AG10803 (cell line): ENCODE measurements at regions not wholly inside any gene's neighbourhood (a gene's known extent, or its start where the extent isn't known, plus 50 kb on each side); places are given as distances from the start of the nearest gene placed in this dataset.
"Not testable (repeated sequence)": the region's sequence is repeated elsewhere in the genome, so short reads cannot be mapped to it uniquely, and the experiment has no call there.

Experiments used
- DNase-seq: peaks from one replicate; pipeline ENCODE4 v3.0.0; 2010; ENCODE audit warnings: low read depth
- H3K4me3 ChIP-seq: 2 replicates; pipeline ENCODE4 v1.5.1; 2011; ENCODE audit warnings: mild to moderate bottlenecking, low read length, control low read depth
- TF ChIP-seq, protein P1 (sequence below): conservative IDR thresholded peaks from 2 replicates; pipeline ENCODE4 v1.5.1; 2011; ENCODE audit warnings: mild to moderate bottlenecking, low read length, control low read depth, inconsistent platforms

DNA sequence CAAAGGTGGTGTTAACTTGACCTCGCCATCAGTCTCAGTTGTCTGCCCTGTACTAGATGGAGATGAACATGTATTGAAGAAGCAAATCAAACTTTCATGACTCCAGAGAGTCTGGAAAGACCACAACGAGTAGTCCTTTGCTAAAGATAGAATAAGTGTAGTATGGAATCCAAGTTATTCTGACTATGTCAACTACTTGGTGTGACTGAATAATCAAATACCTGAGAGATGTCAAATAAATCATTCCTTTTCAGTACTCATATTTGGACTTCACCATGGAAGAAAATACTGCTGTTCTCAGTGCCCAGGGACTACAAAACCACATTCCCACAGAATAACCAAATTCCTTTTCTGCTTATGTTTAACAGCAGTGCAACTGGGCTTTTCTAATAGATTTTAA, 161.2 kb upstream of the SPRY1 start:
- no peak overlapping the region for H3K4me3 ChIP-seq
- DNase-seq = peak; percentile 82
- TF ChIP-seq, protein P1, sequence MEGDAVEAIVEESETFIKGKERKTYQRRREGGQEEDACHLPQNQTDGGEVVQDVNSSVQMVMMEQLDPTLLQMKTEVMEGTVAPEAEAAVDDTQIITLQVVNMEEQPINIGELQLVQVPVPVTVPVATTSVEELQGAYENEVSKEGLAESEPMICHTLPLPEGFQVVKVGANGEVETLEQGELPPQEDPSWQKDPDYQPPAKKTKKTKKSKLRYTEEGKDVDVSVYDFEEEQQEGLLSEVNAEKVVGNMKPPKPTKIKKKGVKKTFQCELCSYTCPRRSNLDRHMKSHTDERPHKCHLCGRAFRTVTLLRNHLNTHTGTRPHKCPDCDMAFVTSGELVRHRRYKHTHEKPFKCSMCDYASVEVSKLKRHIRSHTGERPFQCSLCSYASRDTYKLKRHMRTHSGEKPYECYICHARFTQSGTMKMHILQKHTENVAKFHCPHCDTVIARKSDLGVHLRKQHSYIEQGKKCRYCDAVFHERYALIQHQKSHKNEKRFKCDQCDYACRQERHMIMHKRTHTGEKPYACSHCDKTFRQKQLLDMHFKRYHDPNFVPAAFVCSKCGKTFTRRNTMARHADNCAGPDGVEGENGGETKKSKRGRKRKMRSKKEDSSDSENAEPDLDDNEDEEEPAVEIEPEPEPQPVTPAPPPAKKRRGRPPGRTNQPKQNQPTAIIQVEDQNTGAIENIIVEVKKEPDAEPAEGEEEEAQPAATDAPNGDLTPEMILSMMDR = no peak

DNA sequence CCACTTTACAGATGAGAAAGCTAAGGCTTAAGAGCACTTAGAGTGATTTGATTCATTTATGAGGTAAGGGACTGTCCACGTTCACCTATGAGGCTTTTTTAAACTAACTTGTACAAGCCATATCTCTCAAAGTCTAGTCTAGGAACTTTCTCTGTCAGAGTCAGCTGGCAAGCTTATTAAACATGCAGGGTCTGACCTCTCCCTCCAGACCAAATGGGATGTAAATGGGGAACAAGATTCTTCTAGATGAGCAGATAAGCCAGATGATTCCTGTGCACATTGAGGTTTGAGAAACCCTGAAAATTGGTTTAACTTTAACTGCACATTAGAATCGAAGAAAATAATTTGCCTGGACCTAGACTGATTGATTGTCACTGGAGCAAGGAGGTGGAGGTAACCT, 160.0 kb upstream of the SPRY1 start:
- TF ChIP-seq, protein P1 = no peak
- no peak overlapping the region for H3K4me3 ChIP-seq
- no peak for DNase-seq

DNA sequence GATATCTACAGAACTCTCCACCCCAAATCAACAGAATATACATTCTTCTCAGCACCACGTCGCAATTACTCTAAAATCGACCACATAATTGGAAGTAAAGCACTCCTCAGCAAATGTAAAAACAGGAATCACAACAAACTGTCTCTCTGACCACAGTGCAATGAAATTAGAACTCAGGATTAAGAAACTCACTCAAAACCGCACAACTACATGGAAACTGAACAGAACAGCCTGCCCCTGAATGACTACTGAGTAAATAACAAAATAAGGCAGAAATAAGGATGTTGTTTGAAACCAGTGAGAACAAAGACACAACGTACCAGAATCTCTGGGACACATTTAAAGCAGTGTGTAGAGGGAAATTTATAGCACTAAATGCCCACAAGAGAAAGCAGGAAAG, 156.3 kb upstream of the SPRY1 start:
- H3K4me3 ChIP-seq, DNase-seq: not testable (repeated sequence)

DNA sequence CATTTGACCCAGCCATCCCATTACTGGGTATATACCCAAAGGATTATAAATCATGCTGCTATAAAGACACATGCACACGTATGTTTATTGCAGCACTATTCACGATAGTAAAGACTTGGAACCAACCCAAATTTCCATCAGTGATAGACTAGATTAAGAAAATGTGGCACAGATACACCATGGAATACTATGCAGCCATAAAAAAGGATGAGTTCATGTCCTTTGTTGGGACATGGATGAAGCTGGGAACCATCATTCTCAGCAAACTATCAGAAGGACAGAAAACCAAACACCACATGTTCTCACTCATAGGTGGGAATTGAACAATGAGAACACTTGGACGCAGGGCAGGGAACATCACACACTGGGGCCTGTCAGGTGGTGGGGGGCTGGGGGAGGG, 153.4 kb upstream of the SPRY1 start:
- DNase-seq, H3K4me3 ChIP-seq: not testable (repeated sequence)

DNA sequence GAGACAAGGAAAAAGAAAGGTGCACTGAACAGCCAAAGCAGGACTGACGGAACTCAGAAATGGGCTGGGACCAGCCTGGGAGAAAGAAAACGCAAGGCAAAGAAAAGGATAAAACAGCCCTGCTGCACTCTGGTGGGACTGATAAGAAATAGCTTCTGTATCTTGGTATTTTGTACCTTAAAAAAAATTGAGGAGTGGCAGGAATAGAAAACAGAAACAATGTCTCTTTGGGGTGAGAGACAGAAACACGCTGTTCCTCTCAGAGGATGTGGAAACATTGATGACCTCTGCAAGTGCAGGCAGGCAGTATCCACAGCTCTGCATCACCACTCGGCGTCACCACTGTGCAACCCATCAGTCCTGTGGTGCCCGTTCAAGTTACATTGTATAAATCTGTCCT, 152.5 kb upstream of the SPRY1 start:
- no peak overlapping the region for H3K4me3 ChIP-seq
- no peak for DNase-seq
- TF ChIP-seq, protein P1 = no peak

DNA sequence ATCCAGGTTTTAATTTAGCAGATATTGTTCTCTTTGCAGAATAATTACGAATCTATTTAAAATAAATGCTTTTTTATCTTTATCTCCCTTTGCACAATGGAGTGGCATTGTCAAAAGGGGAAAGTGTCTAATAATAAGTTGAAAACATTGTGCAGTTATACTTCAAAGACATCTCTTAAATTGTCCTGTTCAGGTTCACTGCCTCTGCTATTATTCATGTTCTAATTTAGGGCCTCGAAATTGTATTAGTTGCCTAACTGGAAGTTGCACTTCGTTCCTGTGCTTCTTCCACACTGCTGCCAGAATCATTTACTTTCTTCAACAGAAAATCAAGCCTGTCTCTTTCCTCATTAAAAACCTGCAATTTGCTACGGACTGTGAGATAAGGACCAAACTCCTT, 150.5 kb upstream of the SPRY1 start:
- no peak overlapping the region for H3K4me3 ChIP-seq
- TF ChIP-seq, protein P1 = no peak
- no peak for DNase-seq

DNA sequence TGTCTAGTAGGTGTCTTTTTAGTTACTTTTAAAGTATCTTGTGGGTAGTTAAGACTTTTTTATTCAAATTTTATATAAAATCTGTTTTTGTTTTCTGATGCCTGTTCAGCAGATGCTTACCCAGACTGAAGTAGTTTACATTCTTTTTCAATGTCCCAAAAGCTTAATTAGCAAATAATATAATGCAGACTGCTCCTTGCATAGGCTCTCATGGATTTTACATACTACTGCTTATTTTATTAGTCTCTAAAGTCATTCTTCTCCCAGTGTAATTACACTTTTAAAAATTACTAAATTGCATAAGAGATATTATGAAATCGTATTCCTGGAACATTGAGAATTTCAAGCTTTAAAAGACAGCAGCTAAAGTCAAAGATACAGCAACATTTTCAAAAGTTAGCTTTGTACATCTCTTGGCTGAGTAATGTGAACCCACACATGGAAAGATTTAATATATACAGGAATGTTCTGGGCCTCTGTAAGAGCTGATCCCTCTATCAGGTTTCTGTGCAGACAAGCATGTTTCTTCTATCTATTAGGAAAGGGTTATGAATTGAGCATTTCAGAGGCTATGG, 148.4 kb upstream of the SPRY1 start:
- H3K4me3 ChIP-seq = no peak overlapping the region
- DNase-seq = peak; percentile 76
- TF ChIP-seq, protein P1 = no peak

DNA sequence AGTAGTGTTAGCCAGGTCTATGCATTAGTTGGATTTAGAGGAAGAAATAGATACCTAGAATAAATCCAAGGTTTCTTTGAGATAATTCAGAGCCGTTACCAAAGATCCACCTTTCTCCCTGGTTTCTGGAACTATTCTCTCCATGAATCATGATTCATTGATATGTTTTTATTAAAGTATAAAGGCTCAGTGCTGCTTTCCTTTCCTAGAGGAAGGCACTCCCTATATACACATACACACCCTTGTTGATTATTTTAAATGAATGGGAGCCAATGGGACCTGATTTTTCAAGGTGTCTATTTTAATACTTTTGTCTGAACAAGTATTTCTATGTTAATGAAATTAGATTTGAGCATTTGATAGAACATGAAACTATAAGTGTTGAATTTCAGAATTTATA, 146.8 kb upstream of the SPRY1 start:
- no peak overlapping the region for H3K4me3 ChIP-seq
- DNase-seq = no peak
- TF ChIP-seq, protein P1 = no peak
